PC-9 (cell line): ENCODE measurements at regions not wholly inside any gene's neighbourhood (a gene's known extent, or its start where the extent isn't known, plus 50 kb on each side); places are given as distances from the start of the nearest gene placed in this dataset.

Source experiments
- EZH2 ChIP-seq: fragments of 200-600 bp; sonication (generic); IDR thresholded peaks from 2 replicates; pipeline ENCODE4 v1.8.0; 2017; ENCODE audit warnings: antibody characterized with exemption, low read depth
- TF ChIP-seq, protein P1 (sequence below): fragments of 200-600 bp; sonication (generic); conservative IDR thresholded peaks from 2 replicates; pipeline ENCODE4 v1.6.1; 2017; ENCODE audit warnings: mixed run types, antibody characterized with exemption, mild to moderate bottlenecking, moderate library complexity

GRCh38 chr10:33965795-33966581, 631.5 kb upstream of the NRP1 start:
- TF ChIP-seq, protein P1, sequence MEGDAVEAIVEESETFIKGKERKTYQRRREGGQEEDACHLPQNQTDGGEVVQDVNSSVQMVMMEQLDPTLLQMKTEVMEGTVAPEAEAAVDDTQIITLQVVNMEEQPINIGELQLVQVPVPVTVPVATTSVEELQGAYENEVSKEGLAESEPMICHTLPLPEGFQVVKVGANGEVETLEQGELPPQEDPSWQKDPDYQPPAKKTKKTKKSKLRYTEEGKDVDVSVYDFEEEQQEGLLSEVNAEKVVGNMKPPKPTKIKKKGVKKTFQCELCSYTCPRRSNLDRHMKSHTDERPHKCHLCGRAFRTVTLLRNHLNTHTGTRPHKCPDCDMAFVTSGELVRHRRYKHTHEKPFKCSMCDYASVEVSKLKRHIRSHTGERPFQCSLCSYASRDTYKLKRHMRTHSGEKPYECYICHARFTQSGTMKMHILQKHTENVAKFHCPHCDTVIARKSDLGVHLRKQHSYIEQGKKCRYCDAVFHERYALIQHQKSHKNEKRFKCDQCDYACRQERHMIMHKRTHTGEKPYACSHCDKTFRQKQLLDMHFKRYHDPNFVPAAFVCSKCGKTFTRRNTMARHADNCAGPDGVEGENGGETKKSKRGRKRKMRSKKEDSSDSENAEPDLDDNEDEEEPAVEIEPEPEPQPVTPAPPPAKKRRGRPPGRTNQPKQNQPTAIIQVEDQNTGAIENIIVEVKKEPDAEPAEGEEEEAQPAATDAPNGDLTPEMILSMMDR = no peak
- TF ChIP-seq EZH2 = no peak
